ENCODE measurements at regions not wholly inside any gene's neighbourhood (a gene's known extent, or its start where the extent isn't known, plus 50 kb on each side); places are given as distances from the start of the nearest gene placed in this dataset.

DNA sequence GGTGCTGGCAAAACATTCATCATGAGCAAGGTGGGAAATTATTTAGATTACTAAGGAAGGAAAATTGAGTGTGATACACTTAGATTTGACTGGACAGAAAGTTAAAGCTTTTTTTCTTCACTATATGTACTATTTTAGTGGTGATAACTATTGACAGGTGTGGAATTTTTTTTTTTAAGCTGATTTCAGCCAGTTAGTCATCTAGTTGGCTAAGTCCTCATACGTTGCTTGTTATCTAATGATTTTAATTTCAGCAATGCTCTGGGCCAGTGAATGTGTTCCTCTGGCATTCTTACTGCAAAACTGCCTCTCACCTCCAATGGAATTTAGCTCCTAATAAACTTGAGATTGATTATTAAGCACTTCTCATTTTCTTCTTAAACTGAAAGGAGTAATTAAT, 1223.2 kb upstream of the ACVR2A start:
- no peaks in the 10 kb centered on the region for H3K36me3 ChIP-seq (ENCODE audit: control insufficient read depth in 1 of 2, insufficient read depth in 2 of 2, low read length in 2 of 2)
- ATAC-seq: no peak
- no TSS peak for BruUV-seq (replicated peaks)
- H3K9me3 ChIP-seq (ENCODE audit: control insufficient read depth in 1 of 2, insufficient read depth in 1 of 2, low read depth in 1 of 2, low read length in 2 of 2): no peaks in the 10 kb centered on the region
- intact Hi-C loops (cut with micrococcal nuclease): no loop called here
- no peak overlapping the region for H3K4me3 ChIP-seq (replicated peaks in 1 of 2; ENCODE audit: low read depth in 1 of 2, low read length in 2 of 2)
- no peaks in the 10 kb centered on the region for H3K27me3 ChIP-seq (ENCODE audit: insufficient read depth, low read length)
- no peaks in the 10 kb centered on the region for H4K20me1 ChIP-seq (ENCODE audit: insufficient read depth)
- no peak overlapping the region for H3K9ac ChIP-seq (ENCODE audit: low read length)
- no peaks in the 10 kb centered on the region for H3K4me1 ChIP-seq (ENCODE audit: control insufficient read depth in 1 of 2, insufficient read depth in 2 of 2, low read length in 2 of 2)
- CTCF ChIA-PET: no interaction called here
- POLR2A ChIA-PET: no interaction called here
- no peaks in the 10 kb centered on the region for H3K9me2 ChIP-seq (ENCODE audit: insufficient read depth)
- H3K27ac ChIP-seq (ENCODE audit: low read depth, low read length): no peak overlapping the region
- no peak for TF ChIP-seq ZFX (IDR thresholded peaks at IDR 0.05)
- no peak for TF ChIP-seq EZH2phosphoT487 (IDR thresholded peaks at IDR 0.05; ENCODE audit: borderline replicate concordance)
- no peaks in the 10 kb centered on the region for H3K79me2 ChIP-seq (ENCODE audit: insufficient read depth, low read length)
- no peak for DNase-seq (ENCODE audit: low read depth, low spot score)
- RAD21 ChIA-PET (ENCODE audit: low non-redundant PET in 1 of 2, low total read pairs in 2 of 2, uncharacterized antibody in 2 of 2, unreplicated experiment in 2 of 2): no interaction called here
- no peak overlapping the region for H3K4me2 ChIP-seq (ENCODE audit: low read length)
- H2AFZ ChIP-seq (ENCODE audit: low read depth, low read length, poor library complexity, severe bottlenecking): no peak overlapping the region

DNA sequence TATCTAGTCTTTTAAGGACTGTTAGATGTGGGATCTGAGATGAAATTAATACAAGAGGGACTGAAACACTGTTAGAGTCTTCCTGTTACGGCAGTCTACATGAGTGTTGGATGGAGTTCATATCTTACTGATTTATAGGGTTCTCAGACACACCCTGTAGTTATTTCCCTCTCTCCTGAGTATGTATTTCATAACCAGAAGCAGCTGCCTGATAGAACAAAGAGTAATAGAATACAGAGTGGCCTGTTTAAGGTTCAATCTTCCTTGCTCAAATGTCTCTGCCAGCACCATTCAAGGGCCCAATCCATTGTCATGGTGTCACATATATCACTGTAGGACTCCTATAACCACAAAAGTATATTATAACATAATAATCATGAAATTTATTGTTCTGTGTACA, 1229.1 kb upstream of the ACVR2A start:
- POLR2A ChIA-PET: no interaction called here
- no TSS peak for BruUV-seq (replicated peaks)
- RAD21 ChIA-PET (ENCODE audit: low non-redundant PET in 1 of 2, low total read pairs in 2 of 2, uncharacterized antibody in 2 of 2, unreplicated experiment in 2 of 2): no interaction called here
- H3K4me3 ChIP-seq (replicated peaks in 1 of 2; ENCODE audit: low read depth in 1 of 2, low read length in 2 of 2): no peak overlapping the region
- no peak overlapping the region for H3K9ac ChIP-seq (ENCODE audit: low read length)
- 0 out of 2 replicates have a peak, but pooled peaks cover 3% of the 10 kb centered on the region for H3K9me2 ChIP-seq (ENCODE audit: insufficient read depth)
- no peak overlapping the region for H2AFZ ChIP-seq (ENCODE audit: low read depth, low read length, poor library complexity, severe bottlenecking)
- intact Hi-C loops (cut with micrococcal nuclease): no loop called here
- DNase-seq (ENCODE audit: low read depth, low spot score) (no peak), ATAC-seq (no peak)
- H4K20me1 ChIP-seq (ENCODE audit: insufficient read depth): no peaks in the 10 kb centered on the region; the same call in 1 of the 2 replicates
- no peaks in the 10 kb centered on the region for H3K36me3 ChIP-seq (ENCODE audit: control insufficient read depth in 1 of 2, insufficient read depth in 2 of 2, low read length in 2 of 2)
- H3K4me2 ChIP-seq (ENCODE audit: low read length): no peak overlapping the region
- H3K27ac ChIP-seq (ENCODE audit: low read depth, low read length): no peak overlapping the region
- CTCF ChIA-PET: no interaction called here
- no peaks in the 10 kb centered on the region for H3K79me2 ChIP-seq (ENCODE audit: insufficient read depth, low read length)
- H3K9me3 ChIP-seq (ENCODE audit: control insufficient read depth in 1 of 2, insufficient read depth in 1 of 2, low read depth in 1 of 2, low read length in 2 of 2): no peaks in the 10 kb centered on the region
- H3K4me1 ChIP-seq (ENCODE audit: control insufficient read depth in 1 of 2, insufficient read depth in 2 of 2, low read length in 2 of 2): no peaks in the 10 kb centered on the region
- no peaks in the 10 kb centered on the region for H3K27me3 ChIP-seq (ENCODE audit: insufficient read depth, low read length)
- TF ChIP-seq RAD21 (IDR thresholded peaks at IDR 0.05; ENCODE audit: low read depth) (no peak), EZH2phosphoT487 (IDR thresholded peaks at IDR 0.05; ENCODE audit: borderline replicate concordance) (no peak), ATF3 (IDR thresholded peaks at IDR 0.05) (no peak), SRF (IDR thresholded peaks at IDR 0.05; ENCODE audit: low read depth) (no peak), ZNF274 (IDR thresholded peaks at IDR 0.05; ENCODE audit: low read depth, low read length) (no peak), POLR2AphosphoS5 (IDR thresholded peaks at IDR 0.05; ENCODE audit: low read depth, low read length) (no peak), JUND (IDR thresholded peaks at IDR 0.05) (no peak), SP1 (IDR thresholded peaks at IDR 0.05; ENCODE audit: low read depth) (no peak), ELF1 (IDR thresholded peaks at IDR 0.05; ENCODE audit: borderline replicate concordance, low read depth) (no peak), SIN3A (IDR thresholded peaks at IDR 0.05; ENCODE audit: low read depth) (no peak), YY1 (IDR thresholded peaks at IDR 0.05; ENCODE audit: extremely low read depth, insufficient replicate concordance, low read depth, low read length) (no peak), ZFX (IDR thresholded peaks at IDR 0.05) (no peak), TCF7L2 (IDR thresholded peaks at IDR 0.05; ENCODE audit: borderline replicate concordance, extremely low read depth, insufficient read depth, insufficient read length) (no peak), FOSL1 (IDR thresholded peaks at IDR 0.05; ENCODE audit: low read depth) (no peak)
- TF ChIP-seq, protein P1, sequence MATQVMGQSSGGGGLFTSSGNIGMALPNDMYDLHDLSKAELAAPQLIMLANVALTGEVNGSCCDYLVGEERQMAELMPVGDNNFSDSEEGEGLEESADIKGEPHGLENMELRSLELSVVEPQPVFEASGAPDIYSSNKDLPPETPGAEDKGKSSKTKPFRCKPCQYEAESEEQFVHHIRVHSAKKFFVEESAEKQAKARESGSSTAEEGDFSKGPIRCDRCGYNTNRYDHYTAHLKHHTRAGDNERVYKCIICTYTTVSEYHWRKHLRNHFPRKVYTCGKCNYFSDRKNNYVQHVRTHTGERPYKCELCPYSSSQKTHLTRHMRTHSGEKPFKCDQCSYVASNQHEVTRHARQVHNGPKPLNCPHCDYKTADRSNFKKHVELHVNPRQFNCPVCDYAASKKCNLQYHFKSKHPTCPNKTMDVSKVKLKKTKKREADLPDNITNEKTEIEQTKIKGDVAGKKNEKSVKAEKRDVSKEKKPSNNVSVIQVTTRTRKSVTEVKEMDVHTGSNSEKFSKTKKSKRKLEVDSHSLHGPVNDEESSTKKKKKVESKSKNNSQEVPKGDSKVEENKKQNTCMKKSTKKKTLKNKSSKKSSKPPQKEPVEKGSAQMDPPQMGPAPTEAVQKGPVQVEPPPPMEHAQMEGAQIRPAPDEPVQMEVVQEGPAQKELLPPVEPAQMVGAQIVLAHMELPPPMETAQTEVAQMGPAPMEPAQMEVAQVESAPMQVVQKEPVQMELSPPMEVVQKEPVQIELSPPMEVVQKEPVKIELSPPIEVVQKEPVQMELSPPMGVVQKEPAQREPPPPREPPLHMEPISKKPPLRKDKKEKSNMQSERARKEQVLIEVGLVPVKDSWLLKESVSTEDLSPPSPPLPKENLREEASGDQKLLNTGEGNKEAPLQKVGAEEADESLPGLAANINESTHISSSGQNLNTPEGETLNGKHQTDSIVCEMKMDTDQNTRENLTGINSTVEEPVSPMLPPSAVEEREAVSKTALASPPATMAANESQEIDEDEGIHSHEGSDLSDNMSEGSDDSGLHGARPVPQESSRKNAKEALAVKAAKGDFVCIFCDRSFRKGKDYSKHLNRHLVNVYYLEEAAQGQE (IDR thresholded peaks at IDR 0.05; ENCODE audit: low read depth): no peak
- TF ChIP-seq, protein P2, sequence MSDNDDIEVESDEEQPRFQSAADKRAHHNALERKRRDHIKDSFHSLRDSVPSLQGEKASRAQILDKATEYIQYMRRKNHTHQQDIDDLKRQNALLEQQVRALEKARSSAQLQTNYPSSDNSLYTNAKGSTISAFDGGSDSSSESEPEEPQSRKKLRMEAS (IDR thresholded peaks at IDR 0.05): no peak
- TF ChIP-seq, protein P3, sequence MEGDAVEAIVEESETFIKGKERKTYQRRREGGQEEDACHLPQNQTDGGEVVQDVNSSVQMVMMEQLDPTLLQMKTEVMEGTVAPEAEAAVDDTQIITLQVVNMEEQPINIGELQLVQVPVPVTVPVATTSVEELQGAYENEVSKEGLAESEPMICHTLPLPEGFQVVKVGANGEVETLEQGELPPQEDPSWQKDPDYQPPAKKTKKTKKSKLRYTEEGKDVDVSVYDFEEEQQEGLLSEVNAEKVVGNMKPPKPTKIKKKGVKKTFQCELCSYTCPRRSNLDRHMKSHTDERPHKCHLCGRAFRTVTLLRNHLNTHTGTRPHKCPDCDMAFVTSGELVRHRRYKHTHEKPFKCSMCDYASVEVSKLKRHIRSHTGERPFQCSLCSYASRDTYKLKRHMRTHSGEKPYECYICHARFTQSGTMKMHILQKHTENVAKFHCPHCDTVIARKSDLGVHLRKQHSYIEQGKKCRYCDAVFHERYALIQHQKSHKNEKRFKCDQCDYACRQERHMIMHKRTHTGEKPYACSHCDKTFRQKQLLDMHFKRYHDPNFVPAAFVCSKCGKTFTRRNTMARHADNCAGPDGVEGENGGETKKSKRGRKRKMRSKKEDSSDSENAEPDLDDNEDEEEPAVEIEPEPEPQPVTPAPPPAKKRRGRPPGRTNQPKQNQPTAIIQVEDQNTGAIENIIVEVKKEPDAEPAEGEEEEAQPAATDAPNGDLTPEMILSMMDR (IDR thresholded peaks at IDR 0.05 in 2 of 3, conservative IDR thresholded peaks at IDR 0.05 in 1 of 3; ENCODE audit: borderline replicate concordance in 1 of 3, insufficient read depth in 1 of 3, low read depth in 2 of 3, low read length in 2 of 3): no peak
